ENCODE measurements at regions not wholly inside any gene's neighbourhood (a gene's known extent, or its start where the extent isn't known, plus 50 kb on each side); places are given as distances from the start of the nearest gene placed in this dataset.

- no peak for DNase-seq
- no peaks in the 10 kb centered on the region for H3K9me3 ChIP-seq (ENCODE audit: severe bottlenecking)
- TF ChIP-seq, protein P1, sequence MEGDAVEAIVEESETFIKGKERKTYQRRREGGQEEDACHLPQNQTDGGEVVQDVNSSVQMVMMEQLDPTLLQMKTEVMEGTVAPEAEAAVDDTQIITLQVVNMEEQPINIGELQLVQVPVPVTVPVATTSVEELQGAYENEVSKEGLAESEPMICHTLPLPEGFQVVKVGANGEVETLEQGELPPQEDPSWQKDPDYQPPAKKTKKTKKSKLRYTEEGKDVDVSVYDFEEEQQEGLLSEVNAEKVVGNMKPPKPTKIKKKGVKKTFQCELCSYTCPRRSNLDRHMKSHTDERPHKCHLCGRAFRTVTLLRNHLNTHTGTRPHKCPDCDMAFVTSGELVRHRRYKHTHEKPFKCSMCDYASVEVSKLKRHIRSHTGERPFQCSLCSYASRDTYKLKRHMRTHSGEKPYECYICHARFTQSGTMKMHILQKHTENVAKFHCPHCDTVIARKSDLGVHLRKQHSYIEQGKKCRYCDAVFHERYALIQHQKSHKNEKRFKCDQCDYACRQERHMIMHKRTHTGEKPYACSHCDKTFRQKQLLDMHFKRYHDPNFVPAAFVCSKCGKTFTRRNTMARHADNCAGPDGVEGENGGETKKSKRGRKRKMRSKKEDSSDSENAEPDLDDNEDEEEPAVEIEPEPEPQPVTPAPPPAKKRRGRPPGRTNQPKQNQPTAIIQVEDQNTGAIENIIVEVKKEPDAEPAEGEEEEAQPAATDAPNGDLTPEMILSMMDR (IDR thresholded peaks at IDR 0.05; ENCODE audit: low read depth, low read length) = no peak
Observed at GRCh38 chr11:115007851-115008250, 329.5 kb downstream of the NXPE2 start.

GRCh38 chr11:115008799-115009198 is 330.5 kb downstream of the NXPE2 start:
- H3K27me3 ChIP-seq (ENCODE audit: insufficient read depth, low read depth, severe bottlenecking) = no peaks in the 10 kb centered on the region
- H3K4me3 ChIP-seq (ENCODE audit: low read depth, low read length) = no peak overlapping the region
- TF ChIP-seq, protein P1 (IDR thresholded peaks at IDR 0.05; ENCODE audit: low read depth, low read length) = peak; percentile 40; the same call in 1 of the 2 replicates
- peaks cover 2% of the 10 kb centered on the region for H3K9me3 ChIP-seq (ENCODE audit: severe bottlenecking)
- H3K27ac ChIP-seq = peak overlapping the region; percentile 56
- H3K36me3 ChIP-seq = no peaks in the 10 kb centered on the region
- peak; percentile 73 for DNase-seq

More at GRCh38 chr11:115007851-115008250, 329.5 kb downstream of the NXPE2 start:
- Histone ChIP-seq H3K4me3 (ENCODE audit: low read depth, low read length) (no peak overlapping the region), H3K27ac (no peak overlapping the region), H3K36me3 (no peaks in the 10 kb centered on the region), H3K27me3 (ENCODE audit: insufficient read depth, low read depth, severe bottlenecking) (no peaks in the 10 kb centered on the region)

DNA sequence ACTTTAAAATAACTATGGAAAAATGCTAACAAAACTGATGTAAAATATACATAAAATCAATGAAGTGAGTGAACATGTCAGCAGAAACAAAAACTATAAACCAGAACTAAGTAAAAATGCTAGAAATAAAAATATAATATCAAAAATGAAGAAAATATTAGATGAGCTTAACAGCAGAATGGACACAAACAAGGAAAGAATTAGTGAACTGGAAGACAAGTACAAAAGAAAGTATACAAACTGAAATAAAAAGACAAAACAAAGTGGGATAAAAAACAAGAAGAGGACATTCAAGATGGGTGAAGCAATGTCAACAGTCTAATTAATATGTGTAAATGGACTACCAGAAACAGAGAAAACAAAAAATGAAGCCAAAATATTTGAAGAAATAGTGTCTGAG is 339.2 kb downstream of the NXPE2 start:
- peaks cover 27% of the 10 kb centered on the region for H3K9me3 ChIP-seq (ENCODE audit: severe bottlenecking)
- no peak overlapping the region for H3K27ac ChIP-seq
- no peaks in the 10 kb centered on the region for H3K27me3 ChIP-seq (ENCODE audit: insufficient read depth, low read depth, severe bottlenecking)
- TF ChIP-seq, protein P1 (IDR thresholded peaks at IDR 0.05; ENCODE audit: low read depth, low read length) = no peak
- H3K4me3 ChIP-seq (ENCODE audit: low read depth, low read length) = no peak overlapping the region
- DNase-seq = no peak
- no peaks in the 10 kb centered on the region for H3K36me3 ChIP-seq

DNA sequence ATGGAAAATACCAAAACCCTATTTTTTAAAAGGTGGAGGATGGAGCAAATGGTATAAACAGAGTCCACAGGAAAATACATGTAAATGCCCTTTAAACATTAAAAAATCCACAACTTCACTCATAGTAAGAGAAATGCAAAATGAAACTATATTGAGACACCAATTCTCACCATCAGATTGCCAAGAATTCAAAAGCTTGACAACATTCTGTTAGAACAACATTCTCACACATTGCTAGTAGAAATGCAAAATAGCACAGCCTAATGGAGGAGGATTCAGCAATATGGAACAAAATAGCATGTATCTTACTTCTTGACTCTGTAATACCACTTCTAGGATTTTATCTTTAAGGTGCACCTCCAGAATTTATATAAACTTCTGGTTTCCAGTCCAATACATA is 351.8 kb downstream of the NXPE2 start:
- H3K27ac ChIP-seq = no peak overlapping the region
- TF ChIP-seq, protein P1 (IDR thresholded peaks at IDR 0.05; ENCODE audit: low read depth, low read length) = no peak
- no peak for DNase-seq

DNA sequence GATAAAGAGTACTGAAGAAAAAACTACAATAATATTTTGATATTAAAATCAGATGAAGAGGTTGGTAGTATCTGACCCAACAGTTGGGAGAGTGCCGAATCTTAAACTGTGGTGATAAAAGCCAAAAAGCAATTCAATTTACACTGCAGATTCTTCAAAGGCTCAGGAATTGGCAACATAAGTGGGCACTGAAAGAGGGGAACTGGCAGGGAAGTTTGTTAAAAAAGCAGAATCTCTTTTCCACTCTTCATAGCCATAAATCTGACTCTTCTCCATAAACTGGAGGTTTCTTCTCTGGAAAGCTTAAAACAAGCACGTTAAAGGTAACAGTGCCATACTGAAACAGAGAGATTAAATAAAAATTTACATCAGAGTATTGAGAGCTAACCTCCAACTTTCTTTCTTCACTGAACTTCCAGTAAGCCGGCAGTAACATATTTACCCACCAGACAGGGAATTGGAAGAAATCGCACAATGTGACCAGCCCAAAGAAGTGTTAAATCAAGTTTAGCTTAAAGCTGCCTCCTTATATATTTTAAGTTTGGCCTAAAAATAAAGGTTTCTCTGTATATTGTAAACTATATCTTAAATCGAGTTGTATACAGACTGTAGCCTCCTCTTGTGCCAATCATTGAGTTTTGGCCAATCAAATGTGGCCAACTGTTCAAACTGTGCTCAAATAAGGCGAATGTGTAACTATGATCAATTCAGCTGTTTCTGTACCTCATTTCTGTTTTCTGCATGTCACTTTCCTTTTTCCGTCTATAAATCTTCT is 358.3 kb downstream of the NXPE2 start:
- Histone ChIP-seq H3K27me3 (ENCODE audit: insufficient read depth, low read depth, severe bottlenecking) (no peaks in the 10 kb centered on the region), H3K4me3 (ENCODE audit: low read depth, low read length) (no peak overlapping the region), H3K27ac (no peak overlapping the region), H3K9me3 (ENCODE audit: severe bottlenecking) (no peaks in the 10 kb centered on the region), H3K36me3 (no peaks in the 10 kb centered on the region)
- no peak for DNase-seq
- TF ChIP-seq, protein P1 (IDR thresholded peaks at IDR 0.05; ENCODE audit: low read depth, low read length) = no peak

More for the DNA sequence above, 351.8 kb downstream of the NXPE2 start:
- Histone ChIP-seq H3K36me3 (no peaks in the 10 kb centered on the region), H3K9me3 (ENCODE audit: severe bottlenecking) (no peaks in the 10 kb centered on the region), H3K4me3 (ENCODE audit: low read depth, low read length) (no peak overlapping the region), H3K27me3 (ENCODE audit: insufficient read depth, low read depth, severe bottlenecking) (no peaks in the 10 kb centered on the region)

All from WERI-Rb-1 (cell line).